ENCODE measurements at regions not wholly inside any gene's neighbourhood (a gene's known extent, or its start where the extent isn't known, plus 50 kb on each side); places are given as distances from the start of the nearest gene placed in this dataset.

DNA sequence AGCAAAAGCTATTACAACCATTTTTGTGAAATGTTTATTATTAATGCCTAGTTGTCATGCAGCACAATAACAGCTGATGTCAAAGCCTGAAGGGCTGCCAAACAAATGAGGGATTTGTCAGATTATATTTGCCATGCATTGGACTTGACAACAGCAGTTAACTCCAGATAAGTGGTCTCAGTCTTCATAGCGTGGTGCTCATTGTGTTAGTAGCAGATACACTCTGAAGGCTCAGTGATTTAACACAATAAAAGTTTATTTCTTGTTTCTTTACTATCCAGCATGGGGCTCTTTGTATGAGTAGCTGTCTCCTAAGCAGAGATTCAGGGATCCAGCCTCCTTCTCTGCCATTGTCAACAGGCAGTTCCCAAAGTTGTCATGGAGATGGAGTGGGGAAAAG lies 76.0 kb upstream of the PTGFRN start:
- H3K9me3 ChIP-seq: peaks cover 0 to 9% (median 0%) of the 10 kb centered on the region in 3 donors
- H3K27ac ChIP-seq: no peak overlapping the region
- H3K4me1 ChIP-seq: peaks cover 2 to 49% (median 6%) of the 10 kb centered on the region in 3 donors
- no peaks in the 10 kb centered on the region for H3K36me3 ChIP-seq
- peaks cover 0 to 3% (median 0%) of the 10 kb centered on the region in 4 donors for H3K27me3 ChIP-seq
- TF ChIP-seq POLR2A (IDR thresholded peaks at IDR 0.05): no peak
- TF ChIP-seq, protein P1, sequence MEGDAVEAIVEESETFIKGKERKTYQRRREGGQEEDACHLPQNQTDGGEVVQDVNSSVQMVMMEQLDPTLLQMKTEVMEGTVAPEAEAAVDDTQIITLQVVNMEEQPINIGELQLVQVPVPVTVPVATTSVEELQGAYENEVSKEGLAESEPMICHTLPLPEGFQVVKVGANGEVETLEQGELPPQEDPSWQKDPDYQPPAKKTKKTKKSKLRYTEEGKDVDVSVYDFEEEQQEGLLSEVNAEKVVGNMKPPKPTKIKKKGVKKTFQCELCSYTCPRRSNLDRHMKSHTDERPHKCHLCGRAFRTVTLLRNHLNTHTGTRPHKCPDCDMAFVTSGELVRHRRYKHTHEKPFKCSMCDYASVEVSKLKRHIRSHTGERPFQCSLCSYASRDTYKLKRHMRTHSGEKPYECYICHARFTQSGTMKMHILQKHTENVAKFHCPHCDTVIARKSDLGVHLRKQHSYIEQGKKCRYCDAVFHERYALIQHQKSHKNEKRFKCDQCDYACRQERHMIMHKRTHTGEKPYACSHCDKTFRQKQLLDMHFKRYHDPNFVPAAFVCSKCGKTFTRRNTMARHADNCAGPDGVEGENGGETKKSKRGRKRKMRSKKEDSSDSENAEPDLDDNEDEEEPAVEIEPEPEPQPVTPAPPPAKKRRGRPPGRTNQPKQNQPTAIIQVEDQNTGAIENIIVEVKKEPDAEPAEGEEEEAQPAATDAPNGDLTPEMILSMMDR (IDR thresholded peaks at IDR 0.05): no peak
- intact Hi-C loops (cut with DNase I): no loop called here
- H3K4me3 ChIP-seq: no peak overlapping the region
- WGBS, 2 donors: 78 to 84% methylated on average over 1 of the region's 1 CpG
- DNase-seq: no peak

DNA sequence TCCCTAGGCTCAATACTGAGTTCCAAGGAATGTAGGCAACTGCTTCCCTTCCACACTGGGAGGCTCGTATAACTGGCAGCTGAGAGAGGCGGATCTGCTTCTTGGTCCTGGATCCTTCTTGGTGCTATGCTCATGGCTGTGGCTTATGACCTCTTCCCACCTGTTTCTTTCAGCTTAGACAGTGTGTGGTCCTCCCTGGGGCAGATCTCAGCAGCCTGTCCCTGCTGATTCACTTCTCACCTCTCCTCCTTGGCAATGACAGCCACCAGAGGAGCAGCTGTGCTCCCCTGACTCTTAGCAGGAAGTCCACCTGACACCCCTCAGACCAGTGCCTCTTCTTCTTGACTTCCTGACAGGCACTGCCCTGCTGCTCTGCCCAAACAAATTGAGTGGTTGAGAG lies 75.1 kb upstream of the PTGFRN start:
- Histone ChIP-seq H3K27me3 (peaks cover 0 to 3% (median 0%) of the 10 kb centered on the region in 4 donors), H3K4me1 (peaks cover 2 to 49% (median 6%) of the 10 kb centered on the region in 3 donors), H3K36me3 (no peaks in the 10 kb centered on the region), H3K27ac (peak overlapping the region in 3 of 4 donors; percentile 32 to 64 (median 58)), H3K9me3 (peaks cover 0 to 9% (median 0%) of the 10 kb centered on the region in 3 donors), H3K4me3 (no peak overlapping the region)
- TF ChIP-seq, protein P1 (IDR thresholded peaks at IDR 0.05): no peak
- TF ChIP-seq POLR2A (IDR thresholded peaks at IDR 0.05): no peak
- 83 to 88% methylated on average over 2 of the region's 2 CpGs for WGBS, 2 donors
- no peak for DNase-seq
- intact Hi-C loops (cut with DNase I): no loop called here

DNA sequence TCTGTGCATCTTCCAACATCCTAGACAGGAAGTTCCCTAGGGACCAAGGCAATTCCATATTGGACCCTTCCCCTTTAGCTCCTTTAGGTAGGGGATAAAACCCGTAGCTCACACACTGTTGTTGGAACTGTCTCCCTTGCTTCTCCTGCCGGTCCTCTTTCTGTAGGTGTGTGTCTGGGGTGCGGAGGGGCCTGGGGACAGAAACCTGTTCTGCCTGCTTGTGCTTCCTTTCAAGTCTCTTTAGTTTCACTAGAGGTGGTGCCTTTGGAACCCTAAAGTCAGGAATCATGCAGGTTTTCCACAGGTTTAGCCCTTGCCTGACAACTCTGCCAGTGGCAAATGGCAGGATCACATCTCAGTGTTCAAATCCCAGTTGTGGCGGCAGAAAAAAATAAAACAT lies 74.6 kb upstream of the PTGFRN start:
- Histone ChIP-seq H3K27ac (peak overlapping the region in 3 of 4 donors; percentile 58 to 66 (median 64)), H3K4me1 (peaks cover 2 to 49% (median 6%) of the 10 kb centered on the region in 3 donors), H3K9me3 (peaks cover 0 to 9% (median 0%) of the 10 kb centered on the region in 3 donors), H3K4me3 (no peak overlapping the region), H3K36me3 (no peaks in the 10 kb centered on the region), H3K27me3 (peaks cover 0 to 3% (median 0%) of the 10 kb centered on the region in 4 donors)
- DNase-seq: no peak
- intact Hi-C loops (cut with DNase I): no loop called here
- WGBS, 2 donors: 61 to 86% methylated on average over 2 to 4 of the region's 4 CpGs
- TF ChIP-seq POLR2A (IDR thresholded peaks at IDR 0.05): no peak
- TF ChIP-seq, protein P1 (IDR thresholded peaks at IDR 0.05): no peak

DNA sequence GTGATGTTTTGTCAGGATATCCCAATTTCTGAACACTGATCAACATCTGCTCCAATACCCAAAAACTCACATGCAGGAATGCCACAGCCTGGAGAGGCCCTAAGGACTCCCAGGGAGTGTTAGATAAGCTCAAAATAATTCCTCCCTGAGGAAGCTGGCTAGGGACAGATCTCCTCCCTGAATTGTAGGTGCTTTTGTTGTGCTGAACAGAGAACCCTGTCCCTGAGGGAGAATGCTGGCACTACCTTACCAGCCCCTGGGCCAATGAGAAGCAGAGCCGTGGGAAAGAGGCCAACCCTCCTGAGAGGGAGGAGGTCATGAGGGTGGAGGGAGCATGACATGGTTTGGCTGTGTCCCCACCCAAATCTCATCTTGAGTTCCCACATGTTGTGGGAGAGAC lies 73.6 kb upstream of the PTGFRN start:
- Histone ChIP-seq H3K27ac (peak overlapping the region in 3 of 4 donors; percentile 58 to 66 (median 64)), H3K4me1 (peaks cover 2 to 49% (median 6%) of the 10 kb centered on the region in 3 donors), H3K27me3 (peaks cover 0 to 3% (median 0%) of the 10 kb centered on the region in 4 donors), H3K36me3 (no peaks in the 10 kb centered on the region), H3K9me3 (peaks cover 0 to 9% (median 0%) of the 10 kb centered on the region in 3 donors), H3K4me3 (no peak overlapping the region)
- 67 to 100% methylated on average over 1 of the region's 1 CpG for WGBS, 2 donors
- intact Hi-C loops (cut with DNase I): no loop called here
- TF ChIP-seq, protein P1 (IDR thresholded peaks at IDR 0.05): no peak
- no peak for DNase-seq

DNA sequence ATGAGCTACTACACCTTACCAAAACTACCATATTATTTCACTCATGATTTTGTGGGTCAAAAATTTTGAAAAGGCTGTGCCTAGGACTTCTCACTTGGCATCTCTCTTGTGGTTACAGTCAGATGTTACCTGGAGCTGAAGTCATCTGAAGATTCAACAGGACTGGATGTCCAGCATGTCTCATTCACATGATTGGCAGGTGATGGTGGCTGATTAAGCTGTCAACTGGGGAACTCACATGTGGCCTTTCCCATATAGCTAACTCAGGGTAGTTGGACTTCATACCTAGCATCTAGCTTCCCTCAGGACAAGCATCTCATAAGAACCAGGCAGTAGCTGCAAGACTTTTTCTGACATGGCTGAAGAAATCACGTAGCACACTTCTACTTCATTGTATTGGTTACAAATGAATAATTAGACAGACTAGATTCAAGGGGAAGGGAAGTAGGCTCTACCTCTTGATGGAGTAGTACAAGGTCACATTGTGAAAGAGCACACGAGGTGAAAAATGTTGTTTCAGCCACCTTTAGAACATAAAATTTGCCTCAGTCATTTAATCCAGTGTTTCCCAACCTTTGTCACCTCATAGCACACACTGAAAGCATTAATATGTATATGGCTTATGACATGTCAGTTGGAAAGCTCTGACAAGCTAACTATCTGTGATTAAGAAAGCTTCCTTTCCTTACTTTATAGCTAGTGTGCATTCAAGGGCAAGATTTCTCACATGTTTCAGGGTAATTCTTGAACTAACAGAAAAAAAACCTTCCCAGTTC lies 68.0 kb upstream of the PTGFRN start:
- peaks cover 0 to 3% (median 0%) of the 10 kb centered on the region in 4 donors for H3K27me3 ChIP-seq
- no peak overlapping the region for H3K4me3 ChIP-seq
- intact Hi-C loops (cut with DNase I): no loop called here
- TF ChIP-seq POLR2A (IDR thresholded peaks at IDR 0.05): no peak
- TF ChIP-seq, protein P1 (IDR thresholded peaks at IDR 0.05): no peak
- H3K27ac ChIP-seq: no peak overlapping the region
- no peak for DNase-seq
- H3K9me3 ChIP-seq: peaks cover 0 to 9% (median 0%) of the 10 kb centered on the region in 3 donors
- no peaks in the 10 kb centered on the region for H3K4me1 ChIP-seq
- H3K36me3 ChIP-seq: no peaks in the 10 kb centered on the region
- WGBS, 2 donors: 54 to 56% methylated on average over 2 of the region's 2 CpGs

Measured in esophagus squamous epithelium (tissue), 5 donors.